ENCODE measurements at regions not wholly inside any gene's neighbourhood (a gene's known extent, or its start where the extent isn't known, plus 50 kb on each side); places are given as distances from the start of the nearest gene placed in this dataset.

DNA sequence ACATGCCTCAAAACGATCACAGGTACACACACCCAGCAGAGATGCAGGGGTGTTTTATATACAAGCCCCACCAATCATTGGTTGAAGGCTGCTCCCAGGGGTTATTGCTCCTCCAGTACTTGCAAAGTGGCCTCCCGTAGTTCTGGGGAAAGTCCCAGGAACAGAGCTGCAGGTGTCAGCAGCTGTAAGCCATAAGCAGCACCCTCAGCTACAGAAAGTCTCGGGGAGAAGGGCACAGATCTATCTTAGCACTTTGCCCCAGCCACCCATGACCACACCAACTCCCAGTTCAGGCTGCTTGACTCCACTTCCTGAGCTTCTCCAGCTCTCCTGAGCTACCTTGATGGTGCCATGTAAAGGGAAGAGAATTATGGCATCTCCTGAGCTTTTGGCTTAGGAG, 222.7 kb upstream of the GJB5 start:
- TF ChIP-seq, protein P1, sequence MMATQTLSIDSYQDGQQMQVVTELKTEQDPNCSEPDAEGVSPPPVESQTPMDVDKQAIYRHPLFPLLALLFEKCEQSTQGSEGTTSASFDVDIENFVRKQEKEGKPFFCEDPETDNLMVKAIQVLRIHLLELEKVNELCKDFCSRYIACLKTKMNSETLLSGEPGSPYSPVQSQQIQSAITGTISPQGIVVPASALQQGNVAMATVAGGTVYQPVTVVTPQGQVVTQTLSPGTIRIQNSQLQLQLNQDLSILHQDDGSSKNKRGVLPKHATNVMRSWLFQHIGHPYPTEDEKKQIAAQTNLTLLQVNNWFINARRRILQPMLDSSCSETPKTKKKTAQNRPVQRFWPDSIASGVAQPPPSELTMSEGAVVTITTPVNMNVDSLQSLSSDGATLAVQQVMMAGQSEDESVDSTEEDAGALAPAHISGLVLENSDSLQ (IDR thresholded peaks at IDR 0.05) = no peak
- TF ChIP-seq LEF1 (IDR thresholded peaks at IDR 0.05; ENCODE audit: borderline replicate concordance) (no peak), FOXM1 (IDR thresholded peaks at IDR 0.05; ENCODE audit: borderline replicate concordance) (no peak)
